ENCODE measurements at regions not wholly inside any gene's neighbourhood (a gene's known extent, or its start where the extent isn't known, plus 50 kb on each side); places are given as distances from the start of the nearest gene placed in this dataset.

DNA sequence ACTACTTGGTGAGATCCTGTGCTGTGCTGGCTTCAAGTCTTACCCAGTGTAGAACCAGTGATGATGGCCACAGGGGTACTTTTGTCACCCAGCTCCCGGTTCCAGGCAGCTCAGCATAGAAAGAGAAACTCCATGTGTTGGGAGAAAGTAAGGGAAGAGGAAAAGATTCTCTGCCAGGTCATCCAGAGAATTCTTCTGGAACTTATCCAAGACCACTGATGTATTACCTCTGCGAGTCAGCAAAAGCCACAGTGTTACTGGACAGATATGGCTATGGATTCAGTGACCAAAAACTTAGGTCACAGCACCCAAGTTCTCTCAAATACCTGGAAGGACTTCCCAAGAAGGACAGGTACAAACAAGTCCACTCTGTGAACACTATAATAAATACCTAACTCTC is 399.5 kb upstream of the MIR17HG start:
- no peak for DNase-seq

DNA sequence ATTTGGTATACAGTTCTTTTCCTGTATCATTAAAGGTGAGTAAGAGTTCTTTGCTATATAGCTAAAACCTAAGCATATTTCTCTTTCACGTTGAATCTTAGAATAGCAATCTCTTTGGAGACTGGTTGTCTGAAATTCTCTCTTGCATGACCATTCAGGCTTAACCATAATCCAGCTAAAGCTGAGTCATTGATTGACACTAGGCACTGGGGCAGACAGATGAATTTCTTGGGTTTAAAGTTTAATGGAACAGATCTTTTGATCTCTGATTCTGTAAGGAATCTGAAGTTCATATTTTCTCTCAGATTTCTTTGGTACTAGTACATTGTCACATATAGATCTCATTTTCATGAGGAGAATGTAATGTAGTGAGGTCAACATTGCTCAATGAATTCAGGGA is 397.3 kb upstream of the MIR17HG start:
- DNase-seq: no peak

DNA sequence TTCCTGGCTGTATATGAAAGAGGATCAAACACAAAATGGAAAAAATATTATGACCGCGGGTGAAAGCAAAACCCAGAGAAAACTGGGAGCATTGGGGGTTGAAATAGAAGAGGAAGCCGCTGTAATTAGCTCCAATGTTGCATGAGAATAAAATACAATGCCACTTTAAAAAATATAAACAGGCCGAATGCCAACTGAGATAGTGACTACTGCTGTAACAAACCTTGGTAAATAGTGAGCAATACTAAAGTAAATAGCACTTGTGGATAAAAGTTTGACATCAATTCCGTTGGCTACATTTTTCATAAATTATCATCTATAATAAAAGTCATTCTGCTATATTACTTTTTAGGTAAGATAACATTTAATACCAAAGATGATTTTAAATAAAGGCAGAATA is 395.8 kb upstream of the MIR17HG start:
- DNase-seq: no peak

DNA sequence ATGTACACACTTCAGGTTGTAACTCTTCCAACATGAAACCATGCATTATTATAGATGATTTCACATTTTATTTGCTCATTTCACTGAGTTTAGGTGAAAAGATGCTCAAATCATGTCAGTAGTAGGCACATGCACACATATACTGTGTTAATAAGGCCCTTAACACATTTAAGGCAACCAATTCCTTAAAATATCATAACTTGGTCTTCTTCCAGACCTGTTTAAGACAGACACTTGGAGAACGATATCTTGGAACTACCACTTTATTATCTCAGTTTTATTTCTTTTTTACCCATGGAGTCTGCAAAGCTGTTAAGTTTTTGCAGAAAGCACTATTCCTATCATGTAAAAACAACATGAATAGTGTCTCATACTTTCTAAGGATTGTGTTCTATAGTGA is 395.2 kb upstream of the MIR17HG start:
- no peak for DNase-seq

DNA sequence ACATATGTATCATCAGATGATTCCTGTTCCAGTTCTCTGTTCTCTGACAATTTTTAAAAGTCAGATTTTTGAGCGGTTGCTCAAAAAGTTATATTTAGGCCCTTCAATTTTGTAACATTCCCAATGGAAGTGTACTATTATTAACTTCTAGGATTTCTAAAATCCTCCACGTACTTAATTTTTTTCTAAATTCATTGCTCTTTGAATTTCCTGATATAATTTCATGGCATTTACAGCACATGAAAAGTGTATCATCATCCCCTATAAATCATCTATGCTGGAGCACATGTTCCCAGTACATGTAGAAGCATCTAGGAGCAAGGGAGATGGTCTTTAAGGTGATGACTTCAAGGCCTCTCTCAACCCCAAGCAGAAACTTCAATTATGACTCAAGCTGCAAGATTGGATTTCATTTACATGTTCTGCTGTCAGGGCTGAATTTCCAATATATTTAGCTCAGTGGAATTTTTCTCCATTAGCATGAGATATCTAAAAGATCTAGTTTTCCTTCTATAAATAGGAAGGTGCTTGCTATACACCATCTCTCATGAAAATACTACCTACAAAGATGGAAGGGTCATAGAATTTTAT is 392.8 kb upstream of the MIR17HG start:
- no peak for DNase-seq

DNA sequence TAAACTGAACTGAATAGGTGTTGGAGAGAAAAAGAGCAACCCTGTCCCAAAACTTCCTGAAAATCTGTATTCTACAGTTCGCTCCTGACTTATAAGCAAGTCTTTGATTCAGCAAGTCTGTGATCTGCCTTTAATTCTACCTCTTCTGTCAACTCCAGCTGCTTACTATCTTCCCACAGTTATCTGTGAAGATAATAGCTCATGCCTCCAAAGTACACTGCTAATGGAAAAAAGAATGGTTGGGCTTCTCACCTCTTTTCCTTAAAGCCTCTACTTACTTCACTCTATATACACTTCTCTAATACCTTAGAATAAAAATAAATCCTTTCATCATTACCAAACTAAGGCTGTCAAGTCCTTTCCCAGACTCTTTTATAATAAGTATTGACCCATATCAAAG is 391.5 kb upstream of the MIR17HG start:
- DNase-seq: no peak

DNA sequence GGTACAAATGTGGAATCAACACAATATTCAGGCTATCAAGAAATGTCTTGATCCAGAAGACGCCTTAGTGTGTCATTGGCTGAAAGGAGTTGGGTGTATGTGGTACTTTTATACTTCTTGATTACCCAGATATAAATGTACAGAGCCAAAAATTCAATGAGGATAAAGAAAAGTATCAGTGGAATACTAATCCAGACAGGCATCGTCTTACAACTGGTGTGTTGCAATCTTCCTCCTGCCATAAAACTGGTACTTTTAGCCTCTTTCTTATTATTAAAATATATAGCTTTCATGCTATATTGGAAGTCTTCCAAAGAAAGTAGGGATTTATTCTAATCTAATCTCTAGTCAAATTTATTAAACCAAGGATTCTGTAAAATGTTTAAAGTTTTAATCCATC is 388.6 kb upstream of the MIR17HG start:
- DNase-seq: no peak

DNA sequence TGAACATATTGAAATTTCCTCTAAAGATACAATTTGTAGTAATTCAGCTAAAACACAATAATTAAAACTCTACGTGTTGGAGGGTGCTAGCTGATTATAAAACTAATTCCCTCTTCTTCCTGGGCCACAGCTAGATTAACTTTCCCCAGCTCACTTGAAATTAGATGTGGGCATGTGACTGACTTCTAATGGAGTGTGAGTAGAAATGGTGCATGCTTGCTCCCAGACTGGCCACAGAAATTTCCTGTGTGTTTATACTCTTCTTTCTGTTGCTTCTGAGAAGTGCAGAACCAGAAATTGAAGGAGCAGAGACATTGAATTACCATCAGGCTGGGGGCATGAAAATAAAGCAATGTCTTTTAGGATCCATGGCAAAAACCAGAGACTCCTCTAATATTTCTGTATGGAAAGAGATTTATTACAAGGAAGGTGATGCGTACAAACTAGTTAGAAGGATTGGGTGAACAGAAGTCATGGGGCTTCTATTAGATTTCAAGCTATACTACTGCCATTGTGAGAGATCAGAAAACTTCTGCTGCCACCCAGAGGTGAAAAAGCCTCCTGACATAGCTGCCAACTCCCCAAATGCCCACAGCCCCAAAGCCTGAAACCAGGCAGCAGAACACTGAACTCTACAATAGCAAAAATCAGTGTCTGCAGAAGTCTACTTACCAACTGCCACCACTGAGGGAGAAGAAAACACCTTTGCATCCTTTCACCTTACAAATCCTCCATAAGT is 379.2 kb upstream of the MIR17HG start:
- DNase-seq: no peak

DNA sequence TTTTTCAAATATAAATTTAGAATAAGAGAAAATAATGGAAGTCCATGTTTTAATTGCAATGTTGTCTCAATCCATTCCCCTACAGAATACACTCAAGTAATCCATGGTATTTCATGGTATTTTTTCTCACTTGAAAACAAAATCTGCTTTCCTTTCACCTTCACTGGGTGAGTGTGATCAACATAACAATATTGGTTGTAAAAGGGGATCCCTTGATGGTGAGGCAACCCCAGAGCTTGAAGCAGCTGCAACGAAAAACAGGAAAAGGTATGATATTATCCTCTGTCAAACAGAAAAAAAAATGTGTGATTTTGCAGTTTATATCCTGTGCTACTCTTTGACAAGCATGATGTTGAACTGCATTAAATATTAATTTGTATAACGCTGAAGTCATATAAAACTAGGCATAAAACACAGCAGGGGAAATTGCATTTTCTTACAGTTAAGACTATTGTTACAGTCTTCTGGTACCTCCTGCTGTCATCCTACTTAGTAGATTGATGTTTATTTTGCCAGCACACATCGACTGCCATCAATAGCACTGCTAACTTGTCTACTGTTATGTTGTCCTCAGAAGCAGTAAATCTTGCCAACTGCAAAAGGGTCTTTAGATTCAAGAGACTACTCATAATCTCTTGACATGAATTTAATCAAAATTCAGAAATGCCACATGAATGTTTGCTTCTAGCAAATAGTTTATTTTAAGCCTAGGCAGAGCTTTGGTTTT is 373.1 kb upstream of the MIR17HG start:
- DNase-seq: no peak

DNA sequence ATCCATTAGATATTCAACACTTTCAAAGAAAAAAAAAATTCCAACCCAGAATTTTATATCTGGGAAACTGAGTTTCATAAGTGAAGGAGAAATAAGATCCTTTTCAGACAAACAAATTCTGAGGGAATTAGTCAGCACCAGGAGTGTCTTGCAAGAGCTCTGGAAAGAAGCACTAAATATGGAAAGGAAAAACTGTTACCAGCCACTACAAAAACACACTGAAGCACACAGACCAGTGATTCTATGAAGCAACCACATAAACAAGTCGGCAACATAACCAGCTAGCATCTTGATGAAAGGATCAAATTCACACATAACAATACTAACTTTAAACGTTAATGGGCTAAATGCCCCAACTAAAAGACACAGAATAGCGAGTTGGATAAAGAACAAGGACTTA is 368.4 kb upstream of the MIR17HG start:
- no peak for DNase-seq

DNA sequence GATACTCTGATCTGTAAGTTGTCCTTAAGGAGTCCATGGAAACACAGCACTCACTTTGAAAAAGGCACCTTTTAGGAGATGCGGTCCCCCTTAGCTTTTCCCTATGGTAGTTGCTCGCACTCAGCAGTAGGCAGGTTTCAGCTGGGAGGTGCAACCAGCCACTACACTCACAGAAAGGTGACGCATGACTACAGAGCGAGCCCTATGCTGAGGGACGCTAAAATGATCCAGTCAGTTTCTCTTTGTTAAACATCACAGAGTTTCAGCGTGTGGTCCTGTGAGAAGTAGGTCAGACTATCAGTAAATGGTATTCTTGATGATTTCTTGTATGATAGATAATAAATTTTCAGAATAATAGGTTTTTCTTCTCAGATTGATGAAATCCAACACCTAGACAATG is 362.7 kb upstream of the MIR17HG start:
- no peak for DNase-seq

DNA sequence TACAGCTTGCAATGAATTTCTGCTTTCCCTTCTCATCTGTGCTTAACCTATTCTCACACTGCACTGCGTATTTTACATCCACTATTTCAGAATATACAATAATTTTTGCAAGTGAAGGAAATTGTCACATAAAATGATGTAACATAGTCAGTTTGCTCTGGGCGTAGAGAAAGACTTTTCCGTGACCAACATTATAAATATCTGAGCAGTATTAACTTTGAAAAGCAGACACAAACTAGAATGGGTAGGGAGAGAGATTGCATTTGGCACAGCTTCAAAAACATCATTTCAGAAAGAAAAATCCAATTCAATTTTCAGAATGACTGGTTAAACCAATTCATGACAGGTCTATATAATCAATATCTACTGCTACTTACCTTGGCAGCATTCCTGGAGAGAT is 352.5 kb upstream of the MIR17HG start:
- no peak for DNase-seq

DNA sequence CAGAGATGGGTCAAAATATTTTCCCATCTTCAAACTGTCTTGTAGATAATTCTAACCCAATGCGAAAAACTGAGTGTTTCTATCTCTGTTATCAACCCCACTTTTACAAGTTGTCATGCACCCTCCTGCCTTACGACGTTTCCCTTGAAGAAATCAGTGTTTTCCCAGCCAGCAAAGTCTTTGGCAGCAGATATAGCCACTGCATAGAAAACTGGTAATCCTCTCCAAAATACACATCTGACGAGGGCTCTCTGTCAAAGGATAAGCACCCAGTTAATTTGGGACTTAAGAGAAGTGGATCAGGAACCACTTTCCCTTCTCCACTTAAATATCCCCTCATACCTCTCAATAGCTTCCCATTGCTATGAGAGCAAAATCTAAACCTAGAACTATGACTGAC is 351.9 kb upstream of the MIR17HG start:
- DNase-seq: no peak

DNA sequence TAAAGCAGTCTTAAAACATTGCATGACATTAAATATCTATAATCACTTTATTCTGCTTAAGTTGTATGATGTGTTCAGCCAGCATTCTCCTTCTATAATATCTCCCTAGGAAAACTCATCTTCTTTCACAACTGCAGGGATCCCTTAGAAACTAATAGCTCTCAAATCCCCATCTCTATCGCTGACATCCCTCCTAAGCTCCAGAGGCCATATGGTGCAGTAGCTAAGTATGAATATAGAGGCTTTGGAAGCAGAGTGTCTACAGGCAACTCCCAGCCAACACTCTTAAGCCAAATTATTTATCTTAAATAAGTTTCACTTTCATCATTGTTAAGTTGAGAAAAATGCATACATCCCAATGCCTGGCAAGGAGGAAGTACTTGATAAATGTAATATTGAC is 349.5 kb upstream of the MIR17HG start:
- DNase-seq: no peak

DNA sequence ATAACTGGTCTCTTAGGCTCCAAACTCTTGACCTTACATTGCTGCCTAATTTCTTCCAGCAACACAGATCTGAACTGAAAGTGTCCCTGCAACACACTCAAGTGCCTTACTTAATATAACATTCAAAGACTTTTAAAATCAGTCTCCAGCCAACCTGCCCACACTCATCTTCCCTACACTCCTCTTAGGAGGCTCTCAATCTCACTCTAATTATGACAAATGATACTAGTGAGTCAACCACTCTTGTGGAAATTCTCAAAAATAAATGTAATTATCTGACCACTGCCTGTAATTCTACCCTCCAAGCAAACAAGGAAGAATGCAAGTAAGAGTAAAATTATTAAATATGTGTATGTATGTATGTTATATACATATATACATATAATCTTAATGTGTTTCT is 348.1 kb upstream of the MIR17HG start:
- no peak for DNase-seq

DNA sequence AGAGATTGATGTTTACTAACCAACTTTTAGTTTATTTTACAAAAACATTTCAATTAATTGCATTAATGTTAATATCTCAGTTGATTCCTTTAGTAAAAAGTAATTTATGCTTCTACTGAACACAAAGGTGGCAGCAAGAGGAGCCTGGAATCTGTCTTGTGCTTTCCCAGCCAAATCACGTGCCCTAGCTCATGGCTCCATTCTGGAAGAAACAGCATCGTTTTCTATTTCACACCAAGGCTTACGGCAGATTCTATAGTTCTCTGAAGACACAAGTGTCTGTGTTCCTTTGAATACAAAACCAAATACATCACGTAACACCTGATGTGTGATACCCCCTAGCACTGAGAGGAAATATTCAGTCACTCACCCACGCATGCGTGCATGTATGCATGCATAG is 346.1 kb upstream of the MIR17HG start:
- DNase-seq: no peak

DNA sequence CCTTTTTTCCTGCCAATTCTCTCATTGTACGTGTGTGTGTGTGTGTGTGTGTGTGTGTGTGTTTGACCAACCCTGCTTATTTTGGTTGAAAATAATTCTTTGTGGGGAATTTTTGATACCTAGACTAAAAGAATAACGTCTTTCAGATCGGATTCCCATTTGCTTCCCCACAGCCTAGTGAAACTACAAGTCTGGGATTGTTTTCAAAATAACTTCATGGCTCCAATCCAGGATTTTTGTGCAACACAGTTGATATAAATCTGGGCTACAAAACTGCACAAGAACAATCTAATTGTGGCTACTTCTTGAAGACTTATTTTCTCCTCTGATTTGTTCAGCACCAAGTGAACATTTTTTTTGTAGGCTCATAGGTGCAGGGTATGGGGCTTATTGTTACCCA is 332.8 kb upstream of the MIR17HG start:
- DNase-seq: no peak

DNA sequence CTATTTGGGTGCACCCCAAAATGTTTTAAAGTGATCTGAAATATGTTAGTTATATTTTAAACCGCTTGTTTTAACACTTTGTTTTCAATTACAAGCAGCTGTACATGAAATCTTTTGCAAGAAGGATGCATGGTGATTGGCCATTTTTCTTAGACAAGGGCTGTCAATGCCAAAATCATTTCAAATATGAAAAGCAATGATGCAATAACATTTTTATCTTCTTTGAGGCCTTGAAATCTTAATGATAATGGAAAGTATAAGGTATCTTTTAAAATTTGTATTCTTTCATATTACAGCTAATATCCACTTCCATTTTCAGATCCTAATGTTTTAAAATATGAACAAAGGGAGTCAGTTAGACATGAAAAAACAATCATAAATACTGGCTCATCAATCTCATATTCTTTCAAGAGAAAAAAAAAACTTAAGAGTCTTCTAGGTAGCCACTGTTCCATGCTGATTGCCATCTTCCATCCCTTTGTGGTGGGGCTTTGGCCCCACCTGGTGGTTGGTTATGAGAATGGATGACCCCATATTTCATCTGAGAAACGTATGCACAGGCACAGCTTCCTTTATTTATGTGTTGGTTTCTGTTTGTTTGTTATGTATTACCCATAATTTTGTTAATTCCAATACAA is 330.3 kb upstream of the MIR17HG start:
- DNase-seq: no peak

DNA sequence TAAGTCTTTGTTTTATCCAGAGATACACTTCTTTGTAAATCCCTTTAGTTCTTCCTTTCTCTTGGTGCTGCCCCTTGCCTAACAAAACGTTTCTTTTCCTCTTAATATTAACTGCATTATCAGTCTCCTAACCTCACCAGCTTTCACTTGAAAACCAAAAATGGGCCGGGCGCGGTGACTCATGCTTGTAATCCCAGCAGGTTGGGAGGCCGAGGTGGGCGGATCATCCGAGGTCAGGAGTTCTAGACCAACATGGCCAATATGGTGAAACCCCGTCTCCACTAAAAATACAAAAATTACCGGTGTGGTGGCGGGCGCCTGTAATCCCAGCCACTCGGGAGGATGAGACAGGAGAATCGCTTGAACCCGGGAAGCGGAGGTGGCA is 329.8 kb upstream of the MIR17HG start:
- DNase-seq: no peak

DNA sequence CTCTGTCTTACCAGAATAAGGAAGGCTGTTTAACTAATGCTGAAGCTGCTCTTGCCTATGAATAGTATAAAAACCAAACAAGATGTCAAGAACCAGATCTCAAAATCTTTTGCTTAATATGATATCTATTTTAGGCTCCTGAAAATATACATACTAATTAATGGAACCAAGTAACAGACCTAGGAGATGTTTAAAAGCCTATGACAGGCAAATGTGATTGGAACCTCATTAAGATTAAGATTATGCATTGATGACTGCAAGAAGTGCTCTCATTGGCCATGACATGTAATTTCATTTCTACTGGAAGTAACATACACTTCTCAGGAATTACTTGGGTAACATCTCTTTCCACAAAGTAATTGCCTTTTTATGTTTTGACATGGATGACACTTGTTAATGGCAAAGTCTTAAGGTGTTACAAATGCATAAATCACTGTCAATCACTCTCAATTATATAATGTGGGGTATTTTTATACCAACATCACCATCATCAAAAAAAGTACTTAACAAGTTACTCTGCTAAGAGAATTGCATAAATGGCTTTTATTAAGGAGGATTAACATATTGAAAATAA is 326.9 kb upstream of the MIR17HG start:
- no peak for DNase-seq

DNA sequence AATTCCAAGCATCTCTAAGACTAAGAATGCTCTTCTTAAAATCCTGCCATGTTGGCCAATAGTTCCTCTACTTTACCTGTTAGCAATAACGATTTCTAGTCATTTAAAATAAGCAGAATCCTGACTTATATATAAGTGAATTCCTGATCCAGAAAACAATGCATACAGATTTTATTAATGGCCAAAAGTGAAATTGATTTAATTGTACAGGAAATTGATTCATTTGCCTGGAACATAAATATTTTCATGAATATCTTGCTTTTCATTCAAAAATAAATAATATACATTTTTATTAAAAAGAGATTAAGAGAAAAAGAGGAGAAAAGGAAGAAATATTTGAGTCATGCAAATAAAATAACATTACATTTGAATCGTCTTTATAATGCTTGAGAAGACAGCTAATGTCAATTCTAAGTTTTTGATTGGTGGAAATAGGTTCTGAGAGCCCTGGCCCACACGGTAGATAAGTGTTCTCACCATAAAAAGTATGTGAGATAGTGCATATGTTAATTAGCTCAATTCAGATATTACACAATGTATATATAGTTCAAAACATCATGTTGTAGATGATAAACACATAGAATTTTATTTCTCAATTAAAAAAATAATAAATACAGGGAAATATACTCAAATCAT is 323.2 kb upstream of the MIR17HG start:
- DNase-seq: no peak

DNA sequence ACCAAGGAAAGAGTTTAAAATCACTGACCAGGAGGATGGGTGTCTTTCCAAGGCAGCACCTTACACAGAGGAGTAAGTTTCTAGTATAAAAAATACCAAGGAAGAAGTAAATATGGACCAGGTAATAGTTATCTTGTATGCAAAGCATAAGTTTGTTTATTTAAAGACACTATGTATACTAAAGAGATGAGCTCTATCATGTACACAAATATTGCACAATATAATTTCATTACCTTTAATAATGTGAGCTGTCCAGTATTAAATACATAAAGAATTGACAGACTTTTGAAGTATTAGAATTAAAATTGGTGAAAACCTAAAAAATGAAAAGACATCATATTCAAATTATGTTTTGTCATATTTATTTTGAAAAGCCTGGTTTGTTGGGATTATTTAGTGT is 322.0 kb upstream of the MIR17HG start:
- no peak for DNase-seq

DNA sequence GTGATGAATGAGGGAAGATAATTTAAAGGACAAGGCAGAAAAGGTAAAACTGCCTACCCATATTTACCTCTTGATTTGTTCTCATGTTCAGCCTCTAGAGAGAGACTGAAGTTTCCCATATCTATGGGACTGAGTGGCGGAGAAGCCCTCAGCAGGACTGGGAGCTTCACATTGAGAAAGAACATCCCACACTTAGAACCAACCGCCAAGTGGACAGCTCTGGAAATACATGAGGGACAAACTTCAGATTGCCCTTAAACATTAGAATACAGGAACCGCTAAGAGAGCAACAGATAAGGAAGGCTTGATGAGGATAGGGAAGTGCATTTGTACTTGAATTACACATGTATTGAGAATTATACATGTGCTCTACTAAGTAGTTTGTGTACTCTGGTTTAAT is 316.0 kb upstream of the MIR17HG start:
- DNase-seq: no peak

Data from CD4-positive, alpha-beta T cell treated with Interleukin-21 for 1 hour (primary cell).